HG03064 (cell line): ENCODE measurements at regions not wholly inside any gene's neighbourhood (a gene's known extent, or its start where the extent isn't known, plus 50 kb on each side); places are given as distances from the start of the nearest gene placed in this dataset.
"Not testable (repeated sequence)": the region's sequence is repeated elsewhere in the genome, so short reads cannot be mapped to it uniquely, and the experiment has no call there.

ENCODE experiments used
- ATAC-seq: cut with Tn5 transposase; IDR thresholded peaks from one replicate; pipeline ENCODE4 v1.9.1; 2021; ENCODE audit warnings: low read depth; ENCODE audit not compliant: unreplicated experiment

GRCh38 chr6:81630719-81631118 lies 121.8 kb downstream of the TENT5A start:
- ATAC-seq: no peak

DNA sequence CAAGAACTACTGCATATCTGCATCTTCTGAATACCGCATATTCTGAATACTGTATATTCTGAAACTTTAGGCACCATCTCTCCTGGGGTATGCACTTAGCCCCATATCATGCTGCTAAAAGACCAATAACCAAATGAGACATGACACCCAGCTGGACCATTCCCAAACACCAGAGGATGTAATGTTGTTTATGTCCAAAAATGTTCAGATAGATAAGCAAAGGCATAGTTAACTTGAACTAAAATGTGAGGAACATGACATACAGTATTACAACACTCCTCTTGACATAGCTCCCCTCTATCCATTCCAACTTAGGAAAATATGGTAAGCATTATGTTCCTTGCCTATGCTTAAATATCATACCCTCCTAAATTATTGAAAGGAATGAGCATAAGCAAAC lies 127.3 kb downstream of the TENT5A start:
- ATAC-seq: no peak

GRCh38 chr6:81624453-81624852 lies 128.0 kb downstream of the TENT5A start:
- no peak for ATAC-seq

- no peak for ATAC-seq
These were observed 129.2 kb downstream of the TENT5A start for GRCh38 chr6:81623106-81623759.

- no peak for ATAC-seq
These were observed 130.6 kb downstream of the TENT5A start for GRCh38 chr6:81621816-81622395.

DNA sequence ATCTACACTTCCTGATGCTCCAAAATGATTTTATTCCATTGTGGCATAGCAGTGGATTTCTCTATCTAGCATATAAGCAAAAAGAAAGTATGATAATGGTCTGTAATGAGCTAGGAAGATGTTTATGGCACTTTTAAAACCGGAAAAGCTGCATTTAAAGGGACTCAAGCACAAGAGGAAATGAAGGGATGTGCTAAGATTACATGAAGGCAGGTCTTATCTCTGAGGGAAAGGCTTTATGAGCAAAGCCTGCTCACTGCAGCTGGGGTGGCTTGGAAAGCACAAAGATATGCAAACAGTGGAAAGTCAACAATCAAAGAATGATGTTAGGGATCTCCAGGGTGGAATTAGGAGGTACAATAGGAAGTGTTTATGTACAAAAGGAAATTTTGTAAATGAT lies 138.2 kb downstream of the TENT5A start:
- ATAC-seq: no peak

DNA sequence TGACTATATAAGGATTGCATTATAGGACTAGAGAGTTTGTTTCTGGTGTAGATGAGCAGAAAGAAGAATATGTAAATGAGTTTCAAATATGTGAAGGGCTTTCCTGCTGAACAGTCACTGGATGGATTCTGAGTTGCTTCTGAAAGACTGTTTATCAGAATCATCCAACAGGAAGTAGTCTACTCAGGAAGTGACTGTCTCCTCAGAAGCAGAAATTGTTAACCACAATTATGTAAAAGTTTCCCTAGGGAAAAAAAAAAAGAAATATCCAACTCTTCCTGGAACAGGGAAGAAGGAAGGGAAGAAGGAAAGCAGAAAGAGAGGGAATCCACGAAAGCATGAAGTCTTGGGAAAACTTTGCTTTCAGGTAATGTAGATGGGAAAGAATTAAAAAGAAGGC lies 138.9 kb downstream of the TENT5A start:
- no peak for ATAC-seq

DNA sequence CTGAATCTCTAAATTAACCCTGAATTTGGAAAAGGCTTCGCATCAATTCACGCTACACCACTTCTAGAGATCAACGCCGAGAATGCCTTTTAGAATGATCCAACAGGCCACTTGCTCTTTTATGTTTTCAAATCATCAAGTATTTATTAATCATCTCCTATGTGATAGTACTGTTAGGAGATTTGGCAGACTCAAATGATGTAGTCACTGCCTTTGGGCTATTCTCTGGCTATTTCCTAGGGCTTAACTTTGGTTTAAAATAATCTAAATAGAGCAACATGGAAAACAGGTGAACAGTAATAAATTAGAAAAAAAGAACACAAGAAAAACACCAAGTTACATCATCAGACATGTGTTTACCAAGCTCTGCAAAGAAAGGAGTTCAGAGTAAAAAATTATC lies 140.3 kb downstream of the TENT5A start:
- no peak for ATAC-seq

DNA sequence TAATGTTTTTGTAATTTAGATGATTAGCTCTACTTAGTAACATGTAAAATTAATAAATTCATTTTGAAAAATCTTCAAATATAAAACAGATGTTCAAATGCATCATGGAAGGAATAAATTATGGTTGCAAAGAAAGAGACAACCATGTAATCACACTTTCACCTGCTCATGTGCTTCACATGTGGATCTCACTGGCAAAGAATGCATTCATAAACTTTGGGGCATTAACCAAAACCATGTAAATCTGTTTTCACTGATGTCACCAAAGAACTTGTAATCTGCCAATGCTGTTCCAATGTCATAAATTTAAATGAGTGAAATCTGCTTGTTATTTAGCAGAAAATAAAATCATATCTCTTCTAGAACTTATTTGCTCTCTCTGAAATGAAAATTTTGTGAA lies 142.7 kb downstream of the TENT5A start:
- ATAC-seq: no peak

- no peak for ATAC-seq
These were observed 143.7 kb downstream of the TENT5A start for GRCh38 chr6:81608776-81609175.

- no peak for ATAC-seq
These were observed 145.5 kb downstream of the TENT5A start for GRCh38 chr6:81606965-81607381.

DNA sequence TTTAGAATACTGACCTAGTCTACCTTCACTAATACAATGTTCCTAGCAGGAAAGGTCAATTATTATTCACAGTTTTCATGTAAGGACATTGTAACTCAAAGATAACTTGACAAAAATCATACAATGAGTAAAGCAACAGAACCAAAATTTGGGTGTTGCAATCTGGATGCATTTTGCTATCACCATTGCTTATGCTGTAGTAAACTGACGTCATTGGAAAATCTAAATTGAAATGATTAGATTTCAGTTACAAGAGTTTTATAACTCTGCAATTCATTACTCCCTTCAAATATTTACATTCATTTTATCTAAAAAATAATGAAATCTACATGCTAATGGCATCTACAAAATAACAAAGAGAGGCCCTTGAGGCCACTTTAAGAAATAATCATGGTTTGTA lies 147.0 kb downstream of the TENT5A start:
- no peak for ATAC-seq

GRCh38 chr6:81601918-81602317 lies 150.6 kb downstream of the TENT5A start:
- ATAC-seq: no peak

DNA sequence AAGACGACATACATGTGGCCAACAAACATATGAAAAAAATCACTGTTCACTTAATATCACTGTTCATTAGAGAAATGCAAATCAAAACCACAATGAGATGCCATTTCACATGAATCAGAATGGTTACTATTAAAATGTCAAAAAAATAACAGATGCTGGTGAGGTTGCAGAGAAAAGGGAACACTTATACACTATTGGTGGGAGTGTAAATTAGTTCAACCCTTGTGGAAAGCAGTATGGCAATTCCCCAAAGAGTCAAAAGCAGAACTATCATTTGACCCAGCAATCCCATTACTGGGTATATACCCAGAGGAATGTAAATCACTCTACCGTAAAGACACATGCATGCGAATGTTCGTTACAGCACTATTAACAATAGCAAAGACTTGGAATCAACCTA lies 152.0 kb downstream of the TENT5A start:
- ATAC-seq: not testable (repeated sequence)

GRCh38 chr6:81594501-81594900 lies 158.0 kb downstream of the TENT5A start:
- ATAC-seq: no peak

- ATAC-seq: no peak
These were observed 162.2 kb downstream of the TENT5A start for GRCh38 chr6:81590314-81590691.

DNA sequence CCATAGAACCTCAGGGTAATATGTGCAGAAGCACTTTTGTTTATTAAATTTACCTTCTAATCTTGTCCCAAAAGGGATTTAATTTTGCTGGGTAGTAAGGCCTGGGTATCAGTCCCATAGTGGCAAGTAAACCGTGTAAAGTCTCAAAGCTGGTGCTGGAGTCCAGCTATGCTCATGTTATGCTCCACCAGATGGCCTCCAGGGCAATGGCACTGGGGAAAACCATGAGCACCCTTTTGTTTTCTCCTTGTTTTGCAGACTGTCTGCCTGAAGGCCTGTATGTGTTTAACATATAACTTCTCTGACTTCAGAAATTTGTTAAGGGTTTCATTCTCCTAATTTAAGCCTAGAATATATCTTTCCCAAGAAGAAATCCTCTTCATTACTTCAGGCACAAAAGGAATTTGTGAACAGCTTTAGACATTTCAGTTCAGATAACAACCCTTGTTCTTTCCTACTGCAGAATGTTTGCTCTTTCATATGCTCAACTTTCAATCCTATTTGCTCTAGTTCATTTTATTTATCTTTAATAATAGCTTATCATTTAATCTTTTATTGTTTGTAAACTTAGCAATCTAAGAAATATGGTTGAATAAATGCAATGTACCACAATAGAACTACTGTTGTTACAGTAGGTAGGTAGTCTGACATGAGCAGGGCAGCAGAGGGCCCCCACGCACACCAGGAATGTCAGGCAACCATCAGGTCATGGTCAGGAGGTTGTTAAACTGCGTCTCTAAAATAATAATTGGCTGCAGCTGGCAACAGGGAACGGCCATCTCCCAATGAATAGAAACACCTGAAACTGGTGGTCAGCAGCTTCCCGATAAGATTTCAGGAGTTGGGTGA lies 162.8 kb downstream of the TENT5A start:
- ATAC-seq: no peak

- ATAC-seq: not testable (repeated sequence)
These were observed 166.8 kb downstream of the TENT5A start for GRCh38 chr6:81585686-81586085.

- not testable (repeated sequence) for ATAC-seq
These were observed 168.3 kb downstream of the TENT5A start for GRCh38 chr6:81584156-81584555.

GRCh38 chr6:81575442-81575841 lies 177.0 kb downstream of the TENT5A start:
- no peak for ATAC-seq

DNA sequence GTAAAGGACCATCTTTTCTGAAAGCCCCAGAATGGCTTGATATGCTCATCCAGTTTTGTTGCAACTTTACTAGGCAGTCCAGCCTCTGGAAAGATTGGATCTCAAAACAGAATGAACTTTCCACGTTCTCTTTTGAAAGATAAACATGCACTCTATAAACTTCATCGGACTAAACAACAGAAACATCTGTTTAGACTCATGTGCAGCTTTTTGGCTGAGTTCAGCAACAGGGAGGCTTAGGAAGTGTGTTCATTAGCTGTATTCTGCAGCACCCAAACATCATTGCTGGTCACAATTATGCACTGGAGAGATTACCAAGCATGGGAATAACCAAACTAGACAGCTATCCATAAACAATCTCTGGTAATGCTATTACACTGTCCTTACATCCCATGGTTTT lies 180.5 kb downstream of the TENT5A start:
- ATAC-seq: no peak

DNA sequence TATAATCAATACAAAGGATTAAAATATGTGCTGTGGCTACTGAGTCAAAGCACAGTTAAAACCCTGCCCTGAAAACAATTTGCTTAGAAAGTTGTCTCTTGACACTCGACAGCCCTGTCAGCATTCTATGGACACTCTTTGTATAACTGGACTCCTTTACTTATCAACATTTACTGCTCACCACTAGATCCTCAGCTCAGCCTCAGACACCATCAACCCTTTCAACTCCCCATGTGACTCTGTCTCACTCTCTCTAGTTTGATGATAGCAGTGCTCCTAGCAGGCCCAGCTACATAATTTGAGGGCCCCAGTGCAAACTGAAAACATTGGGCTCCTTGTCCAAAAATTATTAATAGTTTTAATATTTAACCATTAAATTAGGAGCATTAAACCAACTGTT lies 181.8 kb downstream of the TENT5A start:
- ATAC-seq: no peak
